Endothelial cell of umbilical vein (primary cell): ENCODE measurements at regions not wholly inside any gene's neighbourhood (a gene's known extent, or its start where the extent isn't known, plus 50 kb on each side); places are given as distances from the start of the nearest gene placed in this dataset.

ENCODE experiments used
- EZH2 ChIP-seq: IDR thresholded peaks from 2 replicates; pipeline ENCODE4 v1.6.1; 2012; ENCODE audit warnings: borderline replicate concordance, low read depth, mild to moderate bottlenecking, moderate library complexity, low read length, inconsistent platforms; ENCODE audit not compliant: severe bottlenecking
- FOS ChIP-seq: IDR thresholded peaks from 2 replicates; pipeline ENCODE4 v1.6.1; 2011; ENCODE audit warnings: mild to moderate bottlenecking, low read length, moderate library complexity, borderline replicate concordance; ENCODE audit not compliant: insufficient read depth
- MYC ChIP-seq: IDR thresholded peaks from one replicate; pipeline ENCODE4 v1.6.1; 2011; ENCODE audit warnings: mild to moderate bottlenecking, low read depth, low read length
- POLR2A ChIP-seq: IDR thresholded peaks from 2 replicates; pipeline ENCODE4 v1.6.1; 2012; ENCODE audit warnings: low read depth, mild to moderate bottlenecking, control low read depth, low read length
- POLR2AphosphoS5 ChIP-seq: IDR thresholded peaks from 2 replicates; pipeline ENCODE4 v1.6.1; 2012; ENCODE audit warnings: low read depth, mild to moderate bottlenecking, control low read depth, low read length, moderate library complexity; ENCODE audit not compliant: insufficient read depth
- TF ChIP-seq, protein P1 (sequence below), 2 donors: IDR thresholded peaks; 1 replicate in 1 of 2; 2 replicates in 1 of 2; pipeline ENCODE4 v1.5.1; 2011; ENCODE audit warnings: low read length in 2 of 2, mild to moderate bottlenecking in 2 of 2, moderate library complexity in 2 of 2, control low read depth in 1 of 2, inconsistent platforms in 1 of 2, low read depth in 1 of 2; ENCODE audit not compliant: insufficient read depth in 1 of 2; ENCODE audit errors: extremely low read depth in 1 of 2
- TF ChIP-seq, protein P2 (sequence below): IDR thresholded peaks from 2 replicates; pipeline ENCODE4 v1.6.1; 2011; ENCODE audit not compliant: insufficient read depth, insufficient read length

DNA sequence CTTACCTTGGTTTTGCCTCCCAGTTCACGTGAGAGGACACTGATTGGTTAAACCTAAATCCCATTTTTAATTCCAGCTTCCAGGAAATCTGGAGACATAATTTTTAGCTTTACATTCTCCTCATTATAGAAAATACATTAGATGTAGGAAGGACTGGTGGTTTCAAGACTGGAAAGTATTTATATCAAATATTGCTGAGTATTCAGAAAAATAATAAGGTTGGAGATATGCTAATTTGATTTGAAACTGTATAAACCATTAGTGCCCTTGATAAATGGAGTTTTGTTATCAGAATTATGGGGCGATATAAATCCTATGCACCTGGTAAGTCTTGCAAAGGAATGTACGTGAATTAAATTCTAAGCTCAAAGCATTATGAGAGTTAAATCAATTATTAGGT lies 218.0 kb upstream of the ADGRL4 start:
- no peak for TF ChIP-seq POLR2AphosphoS5
- TF ChIP-seq, protein P1, sequence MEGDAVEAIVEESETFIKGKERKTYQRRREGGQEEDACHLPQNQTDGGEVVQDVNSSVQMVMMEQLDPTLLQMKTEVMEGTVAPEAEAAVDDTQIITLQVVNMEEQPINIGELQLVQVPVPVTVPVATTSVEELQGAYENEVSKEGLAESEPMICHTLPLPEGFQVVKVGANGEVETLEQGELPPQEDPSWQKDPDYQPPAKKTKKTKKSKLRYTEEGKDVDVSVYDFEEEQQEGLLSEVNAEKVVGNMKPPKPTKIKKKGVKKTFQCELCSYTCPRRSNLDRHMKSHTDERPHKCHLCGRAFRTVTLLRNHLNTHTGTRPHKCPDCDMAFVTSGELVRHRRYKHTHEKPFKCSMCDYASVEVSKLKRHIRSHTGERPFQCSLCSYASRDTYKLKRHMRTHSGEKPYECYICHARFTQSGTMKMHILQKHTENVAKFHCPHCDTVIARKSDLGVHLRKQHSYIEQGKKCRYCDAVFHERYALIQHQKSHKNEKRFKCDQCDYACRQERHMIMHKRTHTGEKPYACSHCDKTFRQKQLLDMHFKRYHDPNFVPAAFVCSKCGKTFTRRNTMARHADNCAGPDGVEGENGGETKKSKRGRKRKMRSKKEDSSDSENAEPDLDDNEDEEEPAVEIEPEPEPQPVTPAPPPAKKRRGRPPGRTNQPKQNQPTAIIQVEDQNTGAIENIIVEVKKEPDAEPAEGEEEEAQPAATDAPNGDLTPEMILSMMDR (IDR thresholded peaks at IDR 0.05; ENCODE audit: extremely low read depth in 1 of 2, insufficient read depth in 1 of 2, low read depth in 1 of 2, low read length in 2 of 2) = no peak
- no peak for TF ChIP-seq POLR2A
- TF ChIP-seq EZH2 = no peak
- no peak for TF ChIP-seq MYC
- TF ChIP-seq FOS = no peak
- TF ChIP-seq, protein P2, sequence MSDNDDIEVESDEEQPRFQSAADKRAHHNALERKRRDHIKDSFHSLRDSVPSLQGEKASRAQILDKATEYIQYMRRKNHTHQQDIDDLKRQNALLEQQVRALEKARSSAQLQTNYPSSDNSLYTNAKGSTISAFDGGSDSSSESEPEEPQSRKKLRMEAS = no peak
